Mesenchymal stem cell (in vitro differentiated cells and primary cell): ENCODE measurements at regions not wholly inside any gene's neighbourhood (a gene's known extent, or its start where the extent isn't known, plus 50 kb on each side); places are given as distances from the start of the nearest gene placed in this dataset. TPM values are rescaled to one million over a fixed set of nuclear protein-coding genes. Genes with fewer than 3 reads are reported as not detected.

Experiments used
- DNase-seq: peaks from one replicate; pipeline ENCODE4 v3.0.0-alpha.2; 2013
- H2AFZ ChIP-seq: one replicate; pipeline ENCODE4 v1.6.1; 2013; ENCODE audit warnings: low read depth, mild to moderate bottlenecking, control low read depth, inconsistent platforms, low read length, moderate library complexity
- H2AK5ac ChIP-seq: 2 replicates; pipeline ENCODE4 v1.6.1; 2013; ENCODE audit warnings: low read length, moderate library complexity, mild to moderate bottlenecking, inconsistent platforms; ENCODE audit not compliant: severe bottlenecking
- H2BK120ac ChIP-seq: one replicate; pipeline ENCODE4 v1.6.1; 2013; ENCODE audit warnings: low read depth, mild to moderate bottlenecking, inconsistent platforms, low read length, moderate library complexity
- H2BK12ac ChIP-seq, 2 experiments: one replicate each; pipeline ENCODE4 v1.6.1; 2013; ENCODE audit warnings: inconsistent platforms in 2 of 2, low read length in 2 of 2, mild to moderate bottlenecking in 2 of 2, moderate library complexity in 2 of 2, control low read depth in 1 of 2
- H2BK15ac ChIP-seq: one replicate; pipeline ENCODE4 v1.6.1; 2013; ENCODE audit warnings: mild to moderate bottlenecking, low read depth, inconsistent platforms; ENCODE audit not compliant: poor library complexity, severe bottlenecking
- H2BK5ac ChIP-seq: 2 replicates; pipeline ENCODE4 v1.6.1; 2013; ENCODE audit warnings: low read depth, mild to moderate bottlenecking, low read length, control low read depth, inconsistent platforms; ENCODE audit not compliant: poor library complexity, severe bottlenecking
- H3K14ac ChIP-seq, 2 experiments: one replicate each; pipeline ENCODE4 v1.6.1; 2013; ENCODE audit warnings: inconsistent platforms in 2 of 2, low read length in 2 of 2, control low read depth in 1 of 2, mild to moderate bottlenecking in 1 of 2, moderate library complexity in 1 of 2
- H3K18ac ChIP-seq, 2 experiments: one replicate each; pipeline ENCODE4 v1.6.1; 2013; ENCODE audit warnings: inconsistent platforms in 2 of 2, low read length in 2 of 2, control low read depth in 1 of 2, low read depth in 1 of 2, mild to moderate bottlenecking in 1 of 2
- H3K23ac ChIP-seq, 2 experiments: one replicate each; pipeline ENCODE4 v1.6.1; 2013; ENCODE audit warnings: inconsistent platforms in 2 of 2, low read length in 2 of 2, mild to moderate bottlenecking in 2 of 2, moderate library complexity in 2 of 2, control low read depth in 1 of 2
- H3K27ac ChIP-seq: 2 replicates; pipeline ENCODE4 v1.5.1; 2013; ENCODE audit warnings: mild to moderate bottlenecking, moderate library complexity, low read length, control low read depth, inconsistent platforms; ENCODE audit not compliant: poor library complexity, severe bottlenecking
- H3K27me3 ChIP-seq, 2 experiments: 2 replicates each; pipeline versions ENCODE4 v1.6.1 to v1.7.0; 2013; ENCODE audit warnings: low read length in 2 of 2, mild to moderate bottlenecking in 2 of 2, moderate library complexity in 2 of 2, control low read depth in 1 of 2, inconsistent platforms in 1 of 2; ENCODE audit not compliant: control insufficient read depth in 1 of 2, insufficient read depth in 1 of 2
- H3K36me3 ChIP-seq, 2 experiments: 2 replicates each; pipeline versions ENCODE4 v1.6.1 to v1.7.0; 2013; ENCODE audit warnings: low read length in 2 of 2, control low read depth in 1 of 2, inconsistent platforms in 1 of 2, low read depth in 1 of 2, mild to moderate bottlenecking in 1 of 2; ENCODE audit not compliant: insufficient read depth in 2 of 2, control insufficient read depth in 1 of 2
- H3K4ac ChIP-seq, 2 experiments: one replicate each; pipeline ENCODE4 v1.6.1; 2013; ENCODE audit warnings: inconsistent platforms in 2 of 2, low read length in 2 of 2, mild to moderate bottlenecking in 2 of 2, moderate library complexity in 2 of 2, control low read depth in 1 of 2, low read depth in 1 of 2
- H3K4me1 ChIP-seq: 2 replicates; pipeline ENCODE4 v1.6.1; 2013; ENCODE audit warnings: low read depth, low read length, control low read depth; ENCODE audit not compliant: control insufficient read depth, insufficient read depth
- H3K4me2 ChIP-seq: 2 replicates; pipeline ENCODE4 v1.6.1; 2013; ENCODE audit warnings: low read length, mild to moderate bottlenecking, inconsistent platforms; ENCODE audit not compliant: poor library complexity, severe bottlenecking
- H3K4me3 ChIP-seq, 2 experiments: 2 replicates each; pipeline versions ENCODE4 v1.5.1 to v1.7.0; 2013; ENCODE audit warnings: low read length in 2 of 2, mild to moderate bottlenecking in 2 of 2, control low read depth in 1 of 2, low read depth in 1 of 2; ENCODE audit not compliant: insufficient read depth in 1 of 2
- H3K79me1 ChIP-seq: replicated peaks from 2 replicates; pipeline ENCODE4 v1.6.1; 2013; ENCODE audit warnings: mild to moderate bottlenecking, control low read depth, low read length, inconsistent platforms; ENCODE audit not compliant: poor library complexity, severe bottlenecking
- H3K9ac ChIP-seq: 2 replicates; pipeline ENCODE4 v1.7.0; 2013; ENCODE audit warnings: mild to moderate bottlenecking, low read length, moderate library complexity
- H3K9me3 ChIP-seq: 2 replicates; pipeline ENCODE4 v1.7.0; 2013; ENCODE audit warnings: mild to moderate bottlenecking, low read length; ENCODE audit not compliant: control insufficient read depth
- H4K8ac ChIP-seq: one replicate; pipeline ENCODE4 v1.6.1; 2013; ENCODE audit warnings: inconsistent platforms, mild to moderate bottlenecking, low read length, moderate library complexity
- H4K91ac ChIP-seq: one replicate; pipeline ENCODE4 v1.6.1; 2013; ENCODE audit warnings: mild to moderate bottlenecking, low read length, inconsistent platforms
- WGBS: methylation state at CpG from one replicate; pipeline ENCODE4 v1.1.7; 2013; ENCODE audit warnings: mixed read lengths; 5-methylcytosine and 5-hydroxymethylcytosine counted together
- small RNA-seq: library from polyadenylated mRNA; stranded (forward); fragments of <200 nt; extraction: miRNeasy Mini kit (QIAGEN cat#:217004); gene quantifications from one replicate; pipeline ENCODE3, GENCODE V24; 2013; ENCODE audit warnings: low read depth

DNA sequence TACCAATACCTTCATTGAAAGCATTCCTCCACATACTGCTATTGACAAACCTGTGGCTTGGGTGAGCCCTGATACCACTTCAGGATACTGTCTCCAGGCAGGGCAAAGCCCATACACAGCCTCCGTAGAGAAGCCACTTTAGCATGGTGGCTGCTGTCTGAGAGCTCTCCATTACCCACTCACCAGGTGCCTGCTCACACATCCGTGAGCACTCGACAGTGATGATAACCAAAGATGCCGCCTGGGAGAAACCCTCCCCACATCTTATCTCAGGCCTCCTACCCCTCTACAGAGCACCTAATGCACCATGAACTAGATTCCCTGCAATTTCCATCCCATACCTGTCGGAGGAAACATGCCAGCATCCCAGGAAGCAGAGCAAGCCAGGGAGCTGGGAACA lies 57.6 kb upstream of the KLHL29 start:
- Histone ChIP-seq H3K4me3 (no peak overlapping the region), H3K9me3 (no peaks in the 10 kb centered on the region), H3K4me2 (no peak overlapping the region), H3K9ac (no peak overlapping the region), H3K23ac (no peak overlapping the region), H2AFZ (no peak overlapping the region), H3K27ac (no peak overlapping the region), H2BK12ac (no peak overlapping the region), H4K91ac (no peak overlapping the region), H2AK5ac (no peak overlapping the region), H4K8ac (no peak overlapping the region), H3K79me1 (no peaks in the 10 kb centered on the region), H2BK5ac (no peak overlapping the region), H3K36me3 (no peaks in the 10 kb centered on the region), H2BK120ac (no peak overlapping the region), H2BK15ac (no peak overlapping the region), H3K18ac (no peak overlapping the region), H3K4ac (no peak overlapping the region), H3K4me1 (no peaks in the 10 kb centered on the region), H3K27me3 (peaks cover 57 to 88% of the 10 kb centered on the region in 2 experiments), H3K14ac (no peak overlapping the region)
- DNase-seq = no peak
- WGBS = 71% methylated on average over 5 of the region's 5 CpGs

DNA sequence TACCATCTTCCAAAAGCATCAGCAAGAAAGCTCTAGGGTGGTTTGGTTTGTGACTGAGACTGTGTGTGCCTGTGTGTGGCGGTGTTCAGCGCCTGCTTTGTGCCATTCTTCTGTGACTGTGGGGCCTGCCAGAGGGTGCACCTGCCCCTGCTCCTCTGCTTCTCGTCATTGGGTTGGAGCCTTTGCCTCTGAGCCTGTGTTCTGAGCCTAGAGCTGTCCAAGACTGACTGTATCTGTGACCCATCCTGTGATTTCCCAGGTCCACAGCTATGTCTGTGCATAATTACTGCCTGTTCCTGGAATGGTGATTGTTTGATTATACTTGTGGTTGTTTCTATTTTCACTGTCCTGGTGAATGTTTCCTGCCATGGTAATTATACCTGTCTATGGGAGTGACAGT lies 57.1 kb upstream of the KLHL29 start:
- no peak overlapping the region for H2BK12ac ChIP-seq
- H3K4me2 ChIP-seq = no peak overlapping the region
- no peak overlapping the region for H2BK15ac ChIP-seq
- H3K14ac ChIP-seq = no peak overlapping the region
- H3K18ac ChIP-seq = no peak overlapping the region
- no peak overlapping the region for H2AK5ac ChIP-seq
- H3K9ac ChIP-seq = no peak overlapping the region
- H3K4me3 ChIP-seq = no peak overlapping the region
- H3K4me1 ChIP-seq = no peaks in the 10 kb centered on the region
- no peaks in the 10 kb centered on the region for H3K79me1 ChIP-seq
- no peak overlapping the region for H3K27ac ChIP-seq
- no peaks in the 10 kb centered on the region for H3K36me3 ChIP-seq
- DNase-seq = no peak
- no peak overlapping the region for H2BK5ac ChIP-seq
- no peak overlapping the region for H2AFZ ChIP-seq
- no peak overlapping the region for H4K91ac ChIP-seq
- no peaks in the 10 kb centered on the region for H3K9me3 ChIP-seq
- H3K4ac ChIP-seq = no peak overlapping the region
- H2BK120ac ChIP-seq = no peak overlapping the region
- peaks cover 57 to 89% of the 10 kb centered on the region in 2 experiments for H3K27me3 ChIP-seq
- H4K8ac ChIP-seq = no peak overlapping the region
- H3K23ac ChIP-seq = no peak overlapping the region
- 71% methylated on average over 3 of the region's 3 CpGs for WGBS

DNA sequence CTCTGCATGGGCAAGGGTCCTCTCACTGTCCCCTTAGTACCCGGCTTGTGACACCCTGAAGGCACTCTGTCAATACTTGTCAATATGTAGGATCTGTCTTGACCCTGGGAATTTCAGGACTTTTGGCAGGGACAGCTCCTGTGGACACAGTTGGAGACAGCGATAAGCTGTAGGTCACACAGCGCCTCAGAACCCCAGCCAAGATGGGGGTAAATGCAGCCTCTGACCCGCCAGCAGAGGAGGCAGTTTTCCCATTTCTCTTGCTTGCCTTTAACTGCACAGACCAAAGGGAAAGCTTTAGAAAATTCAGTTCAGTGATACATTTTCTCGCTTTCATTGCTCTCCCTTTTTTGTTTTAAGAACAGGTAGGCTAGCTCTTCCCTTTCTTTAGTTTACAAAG lies 54.8 kb upstream of the KLHL29 start:
- no peak overlapping the region for H2BK15ac ChIP-seq
- H3K23ac ChIP-seq = no peak overlapping the region
- peak; percentile 25 for DNase-seq
- no peaks in the 10 kb centered on the region for H3K9me3 ChIP-seq
- H3K9ac ChIP-seq = no peak overlapping the region
- H3K79me1 ChIP-seq = no peaks in the 10 kb centered on the region
- no peaks in the 10 kb centered on the region for H3K36me3 ChIP-seq
- no peak overlapping the region for H3K27ac ChIP-seq
- no peak overlapping the region for H2AK5ac ChIP-seq
- 28% methylated on average over 4 of the region's 5 CpGs for WGBS
- no peaks in the 10 kb centered on the region for H3K4me1 ChIP-seq
- H3K18ac ChIP-seq = no peak overlapping the region
- H2BK120ac ChIP-seq = no peak overlapping the region
- H3K4me3 ChIP-seq = no peak overlapping the region
- H4K8ac ChIP-seq = no peak overlapping the region
- no peak overlapping the region for H3K4ac ChIP-seq
- H2AFZ ChIP-seq = no peak overlapping the region
- H3K27me3 ChIP-seq = peaks cover 45 to 87% of the 10 kb centered on the region in 2 experiments
- no peak overlapping the region for H4K91ac ChIP-seq
- no peak overlapping the region for H2BK12ac ChIP-seq
- no peak overlapping the region for H3K4me2 ChIP-seq
- no peak overlapping the region for H3K14ac ChIP-seq
- H2BK5ac ChIP-seq = no peak overlapping the region

Small RNAs in the stretch of these regions (small RNA-seq; reads per million reads assigned to genes)
- gene AC099799.1 = not detected
- not detected for gene RN7SL117P
- gene RNA5SP87 = 26.8 reads per million, percentile 88 among the genes with 10 or more reads in this experiment
